ENCODE measurements at regions not wholly inside any gene's neighbourhood (a gene's known extent, or its start where the extent isn't known, plus 50 kb on each side); places are given as distances from the start of the nearest gene placed in this dataset.

GRCh38 chr2:16312771-16313170 is 352.9 kb downstream of the CYRIA start:
- Histone ChIP-seq H2BK5ac (ENCODE audit: insufficient read length, low read length) (no peak overlapping the region), H2BK20ac (ENCODE audit: low read depth, low read length, poor library complexity, severe bottlenecking) (no peak overlapping the region), H3K9ac (ENCODE audit: extremely low read depth, insufficient read length, low read length) (no peak overlapping the region), H2BK12ac (ENCODE audit: insufficient read length, low read depth, low read length) (no peak overlapping the region), H3K14ac (ENCODE audit: insufficient read depth, low read length) (no peak overlapping the region), H3K4me1 (ENCODE audit: insufficient read depth, low read length) (no peaks in the 10 kb centered on the region; the same call in 1 of the 2 replicates), H2BK120ac (ENCODE audit: low read depth, low read length, poor library complexity, severe bottlenecking) (no peak overlapping the region), H3K23me2 (ENCODE audit: insufficient read length, low read depth, low read length, poor library complexity, severe bottlenecking) (no peaks in the 10 kb centered on the region), H3K27ac (ENCODE audit: insufficient read length, low read depth, low read length) (no peak overlapping the region), H2BK15ac (ENCODE audit: low read depth, low read length) (no peak overlapping the region), H3K4ac (ENCODE audit: low read depth, low read length) (no peak overlapping the region), H3K9me3 (ENCODE audit: control insufficient read depth, low read depth, low read length) (no peaks in the 10 kb centered on the region), H3K4me2 (ENCODE audit: insufficient read depth, insufficient read length, low read length) (no peak overlapping the region), H4K91ac (ENCODE audit: insufficient read length, low read depth, low read length) (no peak overlapping the region), H4K20me1 (ENCODE audit: control insufficient read depth, insufficient read depth, insufficient read length) (no peaks in the 10 kb centered on the region), H4K5ac (ENCODE audit: insufficient read length, low read depth, low read length) (no peak overlapping the region), H3T11ph (ENCODE audit: low read length) (no peak overlapping the region), H3K18ac (ENCODE audit: insufficient read length, low read depth, low read length) (no peak overlapping the region), H4K8ac (replicated peaks; ENCODE audit: insufficient read length, low read depth, low read length) (no peak overlapping the region), H3K56ac (ENCODE audit: insufficient read length, low read depth, low read length) (no peak overlapping the region), H3K23ac (ENCODE audit: insufficient read length, low read depth, low read length) (no peak overlapping the region), H3K79me1 (ENCODE audit: insufficient read depth, low read depth, low read length, poor library complexity, severe bottlenecking) (no peaks in the 10 kb centered on the region), H2AFZ (ENCODE audit: low read length) (no peak overlapping the region), H3K27me3 (ENCODE audit: insufficient read depth, low read length) (no peaks in the 10 kb centered on the region), H3K79me2 (ENCODE audit: insufficient read depth, low read length) (no peaks in the 10 kb centered on the region), H2AK5ac (ENCODE audit: insufficient read length, low read length) (no peak overlapping the region)
- WGBS (ENCODE audit: extremely low coverage, insufficient read length, low lambda C conversion rate), result no CpG with 5 or more reads among the region's 2 CpGs
- no peak overlapping the region for H3K27ac Mint-ChIP-seq
- no peak for TF ChIP-seq CTCF (conservative IDR thresholded peaks at IDR 0.05)
- H3K4me3 Mint-ChIP-seq, result no peak overlapping the region
- DNase-seq, result no peak
- H3K27me3 Mint-ChIP-seq (ENCODE audit: low read depth), result peaks cover 5% of the 10 kb centered on the region; the same call in 1 of the 2 replicates
- no peaks in the 10 kb centered on the region for H3K9me3 Mint-ChIP-seq
- H3K4me1 Mint-ChIP-seq, result 0 out of 4 replicates have a peak, but pooled peaks cover 0 to 2% of the 10 kb centered on the region in 2 experiments
- no peaks in the 10 kb centered on the region for H3K36me3 Mint-ChIP-seq (ENCODE audit: insufficient read depth in 1 of 3, low read depth in 3 of 3)

Measured in H9 (cell line).